IMR-90 (cell line): ENCODE measurements at regions not wholly inside any gene's neighbourhood (a gene's known extent, or its start where the extent isn't known, plus 50 kb on each side); places are given as distances from the start of the nearest gene placed in this dataset.

Experiments used
- ATAC-seq: fragments of 200-7000 bp; cut with Tn5 transposase; 2 replicates; pipeline ENCODE4 v1.9.1; 2020; ENCODE audit warnings: low read depth, mild to moderate bottlenecking, moderate library complexity
- BruUV-seq: library from RNA; stranded (reverse); fragments of 400-500 nt; replicated peaks from 2 replicates; lab custom pipeline; 2021; lab: Mats Ljungman, UMichigan
- CTCF ChIA-PET: fragments of 300-600 bp; formaldehyde crosslinking; extraction: SDS; loops from one replicate; lab custom pipeline; 2021; ENCODE audit warnings: antibody characterized with exemption; lab: Yijun Ruan, JAX
- POLR2A ChIA-PET: fragments of 300-600 bp; sonication (Branson Sonifier 250); formaldehyde crosslinking; loops from one replicate; lab custom pipeline; 2022; ENCODE audit warnings: antibody characterized with exemption; ENCODE audit not compliant: unreplicated experiment; lab: Charles Lee
- DNase-seq: peaks from one replicate; pipeline ENCODE4 v3.0.0; 2013
- H2AFZ ChIP-seq: replicated peaks from 2 replicates; pipeline ENCODE3; 2013; ENCODE audit warnings: low read length, mild to moderate bottlenecking; ENCODE audit not compliant: poor library complexity
- H2AK5ac ChIP-seq: 2 replicates; pipeline ENCODE4 v1.6.1; 2013; ENCODE audit warnings: low read depth, low read length, inconsistent platforms
- H2AK9ac ChIP-seq: replicated peaks from 2 replicates; pipeline ENCODE3; 2013; ENCODE audit warnings: mild to moderate bottlenecking, low read depth, low read length, moderate library complexity; ENCODE audit not compliant: poor library complexity
- H2BK120ac ChIP-seq: 2 replicates; pipeline ENCODE4 v1.6.1; 2013; ENCODE audit warnings: low read depth, low read length, inconsistent platforms
- H2BK15ac ChIP-seq: 3 replicates; pipeline ENCODE4 v1.6.1; 2013; ENCODE audit warnings: low read depth, low read length, inconsistent platforms
- H2BK20ac ChIP-seq: 2 replicates; pipeline ENCODE4 v1.6.1; 2013; ENCODE audit warnings: low read depth, mild to moderate bottlenecking, inconsistent platforms, low read length, moderate library complexity
- H2BK5ac ChIP-seq: 2 replicates; pipeline ENCODE4 v1.6.1; 2013; ENCODE audit warnings: mild to moderate bottlenecking, low read depth, low read length, inconsistent platforms; ENCODE audit not compliant: poor library complexity, severe bottlenecking
- H3K14ac ChIP-seq: replicated peaks from 2 replicates; pipeline ENCODE4 v1.6.1; 2013; ENCODE audit warnings: low read depth, low read length, inconsistent platforms
- H3K18ac ChIP-seq: 2 replicates; pipeline ENCODE4 v1.6.1; 2013; ENCODE audit warnings: low read depth, low read length, control low read depth
- H3K23ac ChIP-seq: 2 replicates; pipeline ENCODE4 v1.6.1; 2013; ENCODE audit warnings: low read depth, low read length, inconsistent platforms
- H3K27ac ChIP-seq: 2 replicates; pipeline ENCODE4 v1.5.1; 2013; ENCODE audit warnings: mild to moderate bottlenecking, control low read depth, low read length; ENCODE audit not compliant: insufficient read depth
- H3K27me3 ChIP-seq: 2 replicates; pipeline ENCODE4 v1.6.1; 2013; ENCODE audit warnings: low read length; ENCODE audit not compliant: control insufficient read depth, insufficient read depth
- H3K36me3 ChIP-seq: 2 replicates; pipeline ENCODE4 v1.6.1; 2013; ENCODE audit warnings: low read length, mixed read lengths; ENCODE audit not compliant: control insufficient read depth, insufficient read depth
- H3K4ac ChIP-seq: 2 replicates; pipeline ENCODE4 v1.6.1; 2013; ENCODE audit warnings: low read depth, low read length, inconsistent platforms
- H3K4me1 ChIP-seq: 2 replicates; pipeline ENCODE4 v1.6.1; 2013; ENCODE audit warnings: low read length, mixed read lengths; ENCODE audit not compliant: control insufficient read depth, insufficient read depth
- H3K4me2 ChIP-seq: 2 replicates; pipeline ENCODE4 v1.6.1; 2013; ENCODE audit warnings: low read depth, mild to moderate bottlenecking, control low read depth, low read length, moderate library complexity
- H3K4me3 ChIP-seq: 2 replicates; pipeline ENCODE4 v1.5.1; 2013; ENCODE audit warnings: low read depth, mild to moderate bottlenecking, control low read depth, low read length, moderate library complexity; ENCODE audit not compliant: insufficient read depth
- H3K56ac ChIP-seq: 2 replicates; pipeline ENCODE4 v1.6.1; 2013; ENCODE audit warnings: low read length, inconsistent platforms; ENCODE audit not compliant: insufficient read depth; ENCODE audit errors: extremely low read depth
- H3K79me1 ChIP-seq, 2 experiments: 2 replicates each; pipeline ENCODE4 v1.6.1; 2013; ENCODE audit warnings: low read length in 2 of 2, inconsistent platforms in 1 of 2, low read depth in 1 of 2
- H3K9ac ChIP-seq: 2 replicates; pipeline ENCODE4 v1.6.1; 2013; ENCODE audit warnings: low read depth, low read length, control low read depth
- H3K9me1 ChIP-seq: 2 replicates; pipeline ENCODE4 v1.6.1; 2013; ENCODE audit warnings: low read length, inconsistent platforms; ENCODE audit not compliant: insufficient read depth
- H3K9me3 ChIP-seq: 2 replicates; pipeline ENCODE4 v1.6.1; 2013; ENCODE audit warnings: low read length; ENCODE audit not compliant: control insufficient read depth, insufficient read depth
- H4K20me1 ChIP-seq: 2 replicates; pipeline ENCODE4 v1.6.1; 2013; ENCODE audit warnings: low read length, inconsistent platforms; ENCODE audit not compliant: insufficient read depth
- H4K5ac ChIP-seq: 2 replicates; pipeline ENCODE4 v1.6.1; 2013; ENCODE audit warnings: mild to moderate bottlenecking, low read depth, low read length, control low read depth
- H4K8ac ChIP-seq, 2 experiments: 2 replicates each; pipeline ENCODE4 v1.6.1; 2013; ENCODE audit warnings: low read depth in 2 of 2, low read length in 2 of 2, control low read depth in 1 of 2, inconsistent platforms in 1 of 2
- H4K91ac ChIP-seq: 2 replicates; pipeline ENCODE4 v1.6.1; 2013; ENCODE audit warnings: low read depth, low read length, inconsistent platforms; ENCODE audit not compliant: insufficient read depth
- CHD1 ChIP-seq: IDR thresholded peaks from 2 replicates; pipeline ENCODE4 v1.6.1; 2012; ENCODE audit warnings: low read depth, low read length, improper control_type of control experiment
- dilution Hi-C: fragments of 300-500 bp; cut with HindIII; formaldehyde crosslinking; loops from one replicate; pipeline ENCODE4 v1.14.3; 2018; ENCODE audit warnings: low sequenced_read_pairs; ENCODE audit not compliant: unreplicated experiment
- in situ Hi-C: fragments of 300-500 bp; cut with MboI; formaldehyde crosslinking; loops from 3 replicates; pipeline ENCODE4 v1.14.3; 2019; ENCODE audit warnings: low sequenced_read_pairs, inconsistent platforms, mixed read lengths
- intact Hi-C: fragments of 100-400 bp; cut with micrococcal nuclease; formaldehyde crosslinking; loops from 2 replicates; pipeline ENCODE4 v1.10.0; 2022

GRCh38 chr13:86403181-86403580 lies 604.0 kb upstream of the SLITRK6 start:
- H3K36me3 ChIP-seq = no peaks in the 10 kb centered on the region
- H3K27ac ChIP-seq = no peak overlapping the region
- no peak overlapping the region for H2AFZ ChIP-seq
- H2BK5ac ChIP-seq = no peak overlapping the region
- no TSS peak for BruUV-seq
- DNase-seq = no peak
- H3K27me3 ChIP-seq = no peaks in the 10 kb centered on the region
- H3K14ac ChIP-seq = no peak overlapping the region
- no peaks in the 10 kb centered on the region for H3K9me1 ChIP-seq
- no peak overlapping the region for H2AK9ac ChIP-seq
- ChIA-PET POLR2A (no interaction called here), CTCF (no interaction called here)
- no peak overlapping the region for H2BK15ac ChIP-seq
- intact Hi-C loops = no loop called here
- TF ChIP-seq CHD1 = no peak
- no peaks in the 10 kb centered on the region for H3K4me1 ChIP-seq
- no peak overlapping the region for H3K4me3 ChIP-seq
- H4K5ac ChIP-seq = no peak overlapping the region
- dilution Hi-C loops = no loop called here
- no peak overlapping the region for H4K8ac ChIP-seq
- H3K56ac ChIP-seq = no peak overlapping the region
- H2BK20ac ChIP-seq = no peak overlapping the region
- H3K9me3 ChIP-seq = no peaks in the 10 kb centered on the region
- no peak overlapping the region for H3K18ac ChIP-seq
- no peak overlapping the region for H3K4me2 ChIP-seq
- no peak overlapping the region for H2AK5ac ChIP-seq
- no peak overlapping the region for H3K4ac ChIP-seq
- H4K91ac ChIP-seq = no peak overlapping the region
- no peak overlapping the region for H3K9ac ChIP-seq
- ATAC-seq = no peak
- no peaks in the 10 kb centered on the region for H3K79me1 ChIP-seq
- H4K20me1 ChIP-seq = no peaks in the 10 kb centered on the region
- no peak overlapping the region for H3K23ac ChIP-seq
- in situ Hi-C loops = no loop called here
- H2BK120ac ChIP-seq = no peak overlapping the region
